ENCODE measurements at regions not wholly inside any gene's neighbourhood (a gene's known extent, or its start where the extent isn't known, plus 50 kb on each side); places are given as distances from the start of the nearest gene placed in this dataset.

- DNase-seq (ENCODE audit: low spot score): no peak
- no peak for TF ChIP-seq CTCF (IDR thresholded peaks at IDR 0.05; ENCODE audit: extremely low read depth, missing control alignments)
Measured at GRCh38 chr14:30132196-30132595, 204.5 kb upstream of the PRKD1 start.

DNA sequence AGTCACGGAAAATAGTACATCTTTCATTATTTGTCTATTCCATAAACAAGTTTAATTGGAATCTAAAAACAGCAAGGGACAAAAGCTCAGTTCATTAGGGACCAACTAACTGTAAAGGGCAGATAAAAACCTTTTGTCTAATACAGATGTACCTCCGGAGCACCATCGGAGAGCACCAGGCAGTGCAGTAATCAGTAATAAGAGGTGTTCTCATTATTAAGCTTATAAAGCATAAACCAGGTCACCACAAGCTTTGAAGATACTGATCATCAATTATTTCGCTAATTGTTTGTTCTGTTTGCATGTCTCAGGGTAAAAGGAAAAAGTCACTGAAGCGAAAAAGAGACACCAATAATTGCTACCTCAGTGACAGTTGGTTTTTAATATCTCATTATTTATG, 207.3 kb upstream of the PRKD1 start:
- DNase-seq (ENCODE audit: low spot score): no peak
- no peak for TF ChIP-seq CTCF (IDR thresholded peaks at IDR 0.05; ENCODE audit: extremely low read depth, missing control alignments)

DNA sequence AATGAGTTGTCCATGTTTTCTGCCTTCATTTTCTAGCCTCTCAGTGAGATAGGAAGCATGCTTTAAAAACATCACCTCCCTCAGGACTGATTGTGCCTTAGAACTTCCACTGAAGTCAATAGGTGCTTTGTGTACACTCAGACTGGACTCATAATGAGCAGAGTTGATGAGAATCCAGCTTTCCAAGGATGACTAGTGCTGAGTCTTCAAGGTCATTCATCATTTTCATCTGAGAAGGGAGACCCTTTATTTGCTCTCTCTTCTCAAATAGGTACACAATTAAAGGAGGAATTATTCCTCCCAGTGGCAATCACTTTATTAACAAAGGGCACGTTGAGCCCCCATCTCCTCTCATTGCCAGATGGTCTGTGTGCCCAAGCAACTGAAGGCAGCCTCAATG, 210.9 kb upstream of the PRKD1 start:
- no peak for DNase-seq (ENCODE audit: low spot score)
- no peak for TF ChIP-seq CTCF (IDR thresholded peaks at IDR 0.05; ENCODE audit: extremely low read depth, missing control alignments)

- TF ChIP-seq CTCF (IDR thresholded peaks at IDR 0.05; ENCODE audit: extremely low read depth, missing control alignments): no peak
- DNase-seq (ENCODE audit: low spot score): no peak
Measured at GRCh38 chr14:30142216-30142615, 214.6 kb upstream of the PRKD1 start.

DNA sequence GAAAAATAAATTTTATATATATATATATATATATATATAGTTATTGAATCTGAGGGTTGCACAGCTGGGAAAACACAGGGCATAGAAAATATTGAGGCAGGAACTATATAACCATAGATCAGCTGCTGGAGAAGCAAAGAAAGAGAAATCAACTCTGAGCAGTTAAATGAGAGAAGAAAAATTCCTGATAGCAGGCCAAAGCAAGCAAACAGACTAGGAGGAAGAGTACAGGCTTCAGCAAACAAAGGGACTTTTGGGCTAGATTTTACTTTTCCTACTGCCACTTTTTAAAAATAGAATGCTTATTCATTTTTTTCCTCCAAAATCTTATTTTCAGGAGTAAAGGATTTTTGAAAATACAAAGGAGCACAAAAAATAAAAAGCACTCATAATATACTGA, 216.0 kb upstream of the PRKD1 start:
- no peak for TF ChIP-seq CTCF (IDR thresholded peaks at IDR 0.05; ENCODE audit: extremely low read depth, missing control alignments)
- no peak for DNase-seq (ENCODE audit: low spot score)

DNA sequence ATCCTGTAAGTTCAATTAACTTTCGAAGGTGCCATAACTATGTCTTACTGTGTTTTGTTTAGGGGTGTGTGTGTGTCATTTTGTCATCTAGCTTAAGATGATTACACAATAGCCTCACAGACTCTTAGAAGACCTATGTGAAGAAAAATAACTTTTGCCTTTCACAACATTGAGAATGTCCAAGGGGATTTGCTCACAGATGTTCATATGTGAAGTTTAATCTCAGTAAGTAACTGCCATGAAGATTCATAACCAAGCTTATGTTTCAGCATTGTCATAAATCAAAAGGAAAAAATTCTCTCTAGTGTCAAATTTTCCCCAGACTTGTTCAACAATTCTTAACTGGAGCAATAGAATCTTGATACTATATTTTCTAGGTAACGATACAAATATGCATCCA, 226.1 kb upstream of the PRKD1 start:
- no peak for TF ChIP-seq CTCF (IDR thresholded peaks at IDR 0.05; ENCODE audit: extremely low read depth, missing control alignments)
- no peak for DNase-seq (ENCODE audit: low spot score)

DNA sequence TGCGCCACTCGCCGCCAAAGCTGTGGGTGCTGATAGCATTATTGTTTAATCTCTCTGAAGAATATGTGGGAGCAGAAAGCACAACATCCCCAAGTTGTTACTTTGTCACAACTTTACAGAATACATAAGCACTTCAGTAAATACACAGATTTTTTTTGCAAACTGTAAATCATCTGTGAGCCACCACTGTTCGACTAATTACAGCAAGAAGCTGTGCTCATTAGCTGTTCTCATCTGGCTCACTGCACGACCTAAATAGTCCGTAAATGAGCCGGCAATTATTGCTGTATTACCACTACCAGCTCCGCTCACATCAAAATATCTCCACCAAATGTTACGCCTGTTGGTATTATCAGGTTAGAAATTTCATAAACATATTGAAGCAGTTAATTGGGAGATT, 228.9 kb upstream of the PRKD1 start:
- TF ChIP-seq CTCF (IDR thresholded peaks at IDR 0.05; ENCODE audit: extremely low read depth, missing control alignments): no peak
- no peak for DNase-seq (ENCODE audit: low spot score)
